Duodenal mucosa (tissue), 2 donors: ENCODE measurements at regions not wholly inside any gene's neighbourhood (a gene's known extent, or its start where the extent isn't known, plus 50 kb on each side); places are given as distances from the start of the nearest gene placed in this dataset.

Source experiments
- H3K27ac ChIP-seq: one replicate; pipeline ENCODE4 v1.7.0; 2013; ENCODE audit warnings: low read depth, low read length
- H3K27me3 ChIP-seq, 2 donors: one replicate each; pipeline ENCODE4 v1.7.0; 2013; ENCODE audit warnings: low read length in 2 of 2, control low read depth in 1 of 2; ENCODE audit not compliant: insufficient read depth in 2 of 2, control insufficient read depth in 1 of 2
- H3K36me3 ChIP-seq, 2 donors: one replicate each; pipeline ENCODE4 v1.7.0; 2013; ENCODE audit warnings: low read length in 2 of 2, control low read depth in 1 of 2; ENCODE audit not compliant: insufficient read depth in 2 of 2, control insufficient read depth in 1 of 2
- H3K4me1 ChIP-seq, 2 donors: one replicate each; pipeline ENCODE4 v1.7.0; 2013; ENCODE audit warnings: low read length in 2 of 2, control low read depth in 1 of 2; ENCODE audit not compliant: insufficient read depth in 2 of 2, control insufficient read depth in 1 of 2
- H3K4me3 ChIP-seq, 2 donors: one replicate each; pipeline ENCODE4 v1.7.0; 2013; ENCODE audit warnings: low read length in 2 of 2, low read depth in 1 of 2
- H3K9ac ChIP-seq, 2 donors: one replicate each; pipeline ENCODE4 v1.7.0; 2013; ENCODE audit warnings: low read length in 2 of 2, low read depth in 1 of 2
- H3K9me3 ChIP-seq, 2 donors: one replicate each; pipeline ENCODE4 v1.7.0; 2013; ENCODE audit warnings: low read length in 2 of 2, control low read depth in 1 of 2; ENCODE audit not compliant: control insufficient read depth in 1 of 2

- Histone ChIP-seq H3K27ac (no peak overlapping the region), H3K27me3 (no peaks in the 10 kb centered on the region), H3K4me3 (no peak overlapping the region), H3K9ac (no peak overlapping the region), H3K9me3 (no peaks in the 10 kb centered on the region), H3K36me3 (no peaks in the 10 kb centered on the region), H3K4me1 (no peaks in the 10 kb centered on the region)
Measured at GRCh38 chr5:123249446-123249845, 160.4 kb downstream of the PRDM6 start.

DNA sequence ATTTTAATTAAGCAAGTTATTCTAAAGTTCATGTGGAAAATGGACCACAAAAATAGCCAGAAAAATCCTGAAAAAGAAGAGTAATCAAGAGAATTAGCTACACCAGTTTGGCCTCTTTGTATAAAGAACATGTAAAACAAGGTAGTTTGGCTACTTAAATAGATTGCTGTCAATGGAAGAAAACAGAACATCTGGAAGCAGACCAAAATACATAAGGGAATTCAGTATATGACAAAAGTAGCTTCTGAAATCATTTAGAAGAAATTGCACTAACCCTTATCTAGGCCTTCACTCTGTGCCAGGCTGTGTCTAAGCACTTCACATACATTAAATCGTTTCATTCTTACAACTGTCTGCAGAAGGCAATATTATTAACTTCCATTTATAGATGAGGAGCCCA lies 156.6 kb downstream of the PRDM6 start:
- H3K36me3 ChIP-seq: no peaks in the 10 kb centered on the region
- no peaks in the 10 kb centered on the region for H3K4me1 ChIP-seq
- H3K9ac ChIP-seq: no peak overlapping the region
- no peaks in the 10 kb centered on the region for H3K9me3 ChIP-seq
- H3K27me3 ChIP-seq: no peaks in the 10 kb centered on the region
- H3K27ac ChIP-seq: no peak overlapping the region
- H3K4me3 ChIP-seq: no peak overlapping the region

DNA sequence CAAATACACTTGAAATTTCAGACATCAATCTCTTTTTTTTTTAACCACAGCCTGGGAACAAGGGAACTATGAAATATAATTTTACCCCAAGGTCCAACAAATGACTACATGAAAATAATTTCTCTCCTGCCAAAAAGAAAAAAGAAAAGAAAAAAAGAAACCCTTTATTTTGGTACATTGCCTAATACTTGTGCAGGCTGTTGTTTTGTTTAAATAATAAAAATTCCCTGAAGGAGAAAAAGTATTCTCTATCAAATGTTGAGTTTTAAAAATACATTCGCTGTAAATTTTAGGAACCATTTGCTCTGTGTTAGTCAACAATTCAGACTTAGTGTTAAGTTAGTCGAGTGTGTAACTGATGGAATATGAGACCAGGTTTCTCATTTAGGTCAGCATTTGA lies 155.4 kb downstream of the PRDM6 start:
- H3K4me1 ChIP-seq: no peaks in the 10 kb centered on the region
- no peak overlapping the region for H3K9ac ChIP-seq
- H3K4me3 ChIP-seq: no peak overlapping the region
- no peak overlapping the region for H3K27ac ChIP-seq
- no peaks in the 10 kb centered on the region for H3K9me3 ChIP-seq
- H3K27me3 ChIP-seq: no peaks in the 10 kb centered on the region
- no peaks in the 10 kb centered on the region for H3K36me3 ChIP-seq
